Glutamatergic neuron (in vitro differentiated cells): ENCODE measurements at regions not wholly inside any gene's neighbourhood (a gene's known extent, or its start where the extent isn't known, plus 50 kb on each side); places are given as distances from the start of the nearest gene placed in this dataset.

ENCODE experiments used
- DNase-seq: peaks from one replicate; pipeline ENCODE4 v3.0.0; 2022
- H3K27ac Mint-ChIP-seq: one replicate; pipeline ENCODE4 v1.8.0; 2020; ENCODE audit warnings: mild to moderate bottlenecking, mixed read lengths, inconsistent platforms; ENCODE audit not compliant: unreplicated experiment
- H3K27me3 Mint-ChIP-seq: one replicate; pipeline ENCODE4 v1.8.0; 2020; ENCODE audit warnings: mild to moderate bottlenecking, moderate library complexity, mixed read lengths, inconsistent platforms; ENCODE audit not compliant: unreplicated experiment
- H3K36me3 Mint-ChIP-seq: one replicate; pipeline ENCODE4 v1.8.0; 2020; ENCODE audit warnings: mild to moderate bottlenecking, mixed read lengths, inconsistent platforms; ENCODE audit not compliant: unreplicated experiment
- H3K4me1 Mint-ChIP-seq: one replicate; pipeline ENCODE4 v1.8.0; 2020; ENCODE audit warnings: mild to moderate bottlenecking, low read depth, mixed read lengths, inconsistent platforms; ENCODE audit not compliant: unreplicated experiment
- H3K4me3 Mint-ChIP-seq: one replicate; pipeline ENCODE4 v1.8.0; 2020; ENCODE audit warnings: mild to moderate bottlenecking, mixed read lengths, inconsistent platforms; ENCODE audit not compliant: unreplicated experiment
- H3K9me3 Mint-ChIP-seq: one replicate; pipeline ENCODE4 v1.8.0; 2020; ENCODE audit warnings: mild to moderate bottlenecking, moderate library complexity, mixed read lengths, inconsistent platforms; ENCODE audit not compliant: unreplicated experiment
- CTCF ChIP-seq: fragments of 200-600 bp; sonication (generic); IDR thresholded peaks from one replicate; pipeline ENCODE4 v1.5.0; 2021; ENCODE audit not compliant: partially characterized antibody, unreplicated experiment

DNA sequence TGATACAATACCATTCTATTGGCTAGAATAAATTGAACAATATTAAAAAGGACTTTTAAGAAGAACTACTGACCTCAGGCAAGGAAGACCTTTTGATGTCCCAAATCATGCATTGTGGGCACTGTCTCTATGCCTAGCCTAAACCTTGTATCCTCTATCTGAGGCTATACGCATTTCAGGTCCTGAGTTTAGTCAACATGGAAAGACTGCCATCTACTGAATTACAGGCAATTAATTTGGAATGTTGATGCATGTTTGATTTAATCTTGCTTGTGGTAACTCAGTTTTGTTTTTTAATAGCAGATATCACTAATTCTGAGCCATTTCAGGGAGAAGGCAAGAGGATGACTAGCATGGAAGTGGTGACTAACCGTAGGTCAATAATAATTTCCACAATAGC is 585.3 kb upstream of the CCNG1 start:
- DNase-seq, result no peak
- Mint-ChIP-seq H3K9me3 (no peaks in the 10 kb centered on the region), H3K27me3 (no peaks in the 10 kb centered on the region), H3K36me3 (no peaks in the 10 kb centered on the region), H3K4me3 (no peak overlapping the region), H3K27ac (no peak overlapping the region), H3K4me1 (no peaks in the 10 kb centered on the region)
- TF ChIP-seq CTCF, result no peak

- DNase-seq, result no peak
- Mint-ChIP-seq H3K27ac (no peak overlapping the region), H3K4me3 (no peak overlapping the region)
These were observed 578.6 kb upstream of the CCNG1 start for GRCh38 chr5:162858770-162859169.

GRCh38 chr5:162870966-162871365 is 566.4 kb upstream of the CCNG1 start:
- peaks cover 4% of the 10 kb centered on the region for H3K9me3 Mint-ChIP-seq
- H3K27ac Mint-ChIP-seq, result no peak overlapping the region
- no peaks in the 10 kb centered on the region for H3K36me3 Mint-ChIP-seq
- no peaks in the 10 kb centered on the region for H3K4me1 Mint-ChIP-seq
- TF ChIP-seq CTCF, result no peak
- no peak for DNase-seq
- H3K27me3 Mint-ChIP-seq, result no peaks in the 10 kb centered on the region
- H3K4me3 Mint-ChIP-seq, result no peak overlapping the region

More at GRCh38 chr5:162858770-162859169, 578.6 kb upstream of the CCNG1 start:
- Mint-ChIP-seq H3K27me3 (no peaks in the 10 kb centered on the region), H3K9me3 (no peaks in the 10 kb centered on the region), H3K4me1 (no peaks in the 10 kb centered on the region), H3K36me3 (peaks cover 5% of the 10 kb centered on the region)
- TF ChIP-seq CTCF, result no peak

DNA sequence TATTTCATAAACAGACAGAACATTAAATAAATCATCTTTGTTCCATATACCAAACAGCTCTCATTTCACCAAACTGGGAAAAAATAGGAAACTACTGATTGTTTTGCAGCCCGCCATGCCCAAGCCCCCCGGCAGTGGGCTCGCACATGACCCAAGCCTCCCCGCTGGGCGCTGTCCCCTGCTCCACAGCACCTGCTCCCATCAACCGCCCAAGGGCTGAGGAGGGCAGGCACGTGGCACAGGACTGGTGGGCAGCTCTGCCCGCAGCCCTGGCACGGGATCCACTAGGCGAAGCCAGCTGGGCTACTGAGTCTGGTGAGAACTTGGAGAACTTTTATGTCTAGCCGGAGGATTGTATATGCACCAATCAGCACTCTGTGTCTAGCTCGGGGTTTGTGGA is 554.8 kb upstream of the CCNG1 start:
- Mint-ChIP-seq H3K4me1 (no peaks in the 10 kb centered on the region), H3K4me3 (no peak overlapping the region), H3K9me3 (peaks cover 3% of the 10 kb centered on the region), H3K27ac (no peak overlapping the region), H3K27me3 (no peaks in the 10 kb centered on the region), H3K36me3 (no peaks in the 10 kb centered on the region)
- no peak for DNase-seq
- no peak for TF ChIP-seq CTCF

DNA sequence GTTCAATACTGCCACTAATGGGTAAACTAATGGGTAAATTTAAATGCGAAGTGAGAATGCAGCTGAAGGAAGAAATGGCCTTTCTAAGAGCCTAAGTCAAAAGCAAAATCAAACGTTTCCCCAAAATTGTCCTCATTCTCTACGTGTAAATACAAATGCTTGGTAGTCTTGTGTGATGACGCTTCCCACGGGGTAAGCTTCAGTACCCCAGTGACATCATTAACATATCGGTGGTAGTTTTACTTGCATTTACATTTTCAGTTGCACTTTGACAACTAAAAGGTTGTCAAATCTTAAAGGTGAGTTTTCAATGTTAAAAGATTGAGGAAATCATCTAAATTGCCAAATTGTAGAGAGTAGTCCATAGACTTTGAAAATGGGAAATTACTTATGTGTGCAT is 550.7 kb upstream of the CCNG1 start:
- peaks cover 3% of the 10 kb centered on the region for H3K9me3 Mint-ChIP-seq

More for the DNA sequence above, 550.7 kb upstream of the CCNG1 start:
- H3K4me3 Mint-ChIP-seq, result no peak overlapping the region
- no peaks in the 10 kb centered on the region for H3K27me3 Mint-ChIP-seq
- TF ChIP-seq CTCF, result no peak
- no peak for DNase-seq
- H3K36me3 Mint-ChIP-seq, result no peaks in the 10 kb centered on the region
- no peak overlapping the region for H3K27ac Mint-ChIP-seq
- H3K4me1 Mint-ChIP-seq, result no peaks in the 10 kb centered on the region
